Left forelimb (tissue), 1 donor: ENCODE measurements at regions not wholly inside any gene's neighbourhood (a gene's known extent, or its start where the extent isn't known, plus 50 kb on each side); places are given as distances from the start of the nearest gene placed in this dataset.

Experiments used
- DNase-seq: peaks from one replicate; pipeline ENCODE4 v3.0.0-alpha.2; 2018; ENCODE audit warnings: low spot score

DNA sequence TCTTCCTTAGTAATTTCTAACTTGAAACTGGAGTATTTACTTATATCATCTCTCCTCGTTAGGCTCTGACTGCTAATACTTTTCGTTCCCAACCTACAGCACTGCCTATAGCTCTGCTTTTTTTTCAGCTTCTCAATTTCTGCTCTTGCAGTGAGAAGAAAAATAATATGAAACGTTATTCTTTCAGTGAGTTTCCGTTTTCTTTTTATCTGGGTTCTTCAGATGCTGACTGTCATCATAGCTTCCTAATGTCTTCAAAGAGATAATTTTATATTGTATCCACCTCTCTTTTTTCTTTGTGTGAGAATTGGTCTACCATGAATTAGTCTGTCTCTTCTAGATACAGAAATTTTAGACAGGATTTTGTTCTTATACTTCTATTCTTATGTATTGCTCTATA lies 454.9 kb downstream of the LMO7 start:
- DNase-seq, result no peak

DNA sequence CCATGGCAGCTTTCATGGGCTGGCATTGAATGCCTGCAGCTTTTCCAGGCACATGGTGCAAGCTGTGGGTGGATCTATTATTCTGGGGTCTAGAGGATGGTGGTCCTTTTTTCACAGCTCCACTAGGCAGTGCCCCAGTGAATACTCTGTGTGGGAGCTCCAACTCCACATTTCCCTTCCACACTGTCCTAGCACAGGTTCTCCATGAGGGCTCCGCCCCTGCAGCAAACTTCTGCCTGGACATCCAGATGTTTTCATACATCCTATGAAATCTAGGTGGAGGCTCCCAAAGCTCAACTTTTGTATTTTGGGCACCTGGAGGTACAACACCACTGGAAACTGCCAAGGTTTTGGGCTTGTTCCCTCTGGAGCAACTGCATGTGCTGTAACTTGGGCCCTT lies 450.6 kb downstream of the LMO7 start:
- DNase-seq, result no peak

DNA sequence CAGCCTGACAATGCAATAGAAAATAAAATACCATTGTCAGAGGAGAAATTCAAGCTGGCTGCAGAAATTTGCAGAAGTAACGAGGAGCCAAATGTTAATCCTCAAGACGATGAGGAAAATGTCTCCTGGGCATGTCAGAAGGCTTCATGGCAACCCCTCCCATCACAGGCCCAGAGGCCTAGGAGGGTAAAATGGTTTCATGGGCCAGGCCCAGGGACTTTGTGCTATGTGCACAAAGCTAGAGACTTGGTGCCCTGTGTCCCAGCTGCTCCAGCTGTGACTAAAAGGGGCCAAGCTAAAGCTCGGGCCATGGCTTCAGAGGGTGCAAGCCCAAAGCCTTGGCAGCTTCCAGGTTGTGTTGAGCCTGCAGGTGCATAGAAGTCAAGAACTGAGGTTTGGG lies 431.7 kb downstream of the LMO7 start:
- no peak for DNase-seq

DNA sequence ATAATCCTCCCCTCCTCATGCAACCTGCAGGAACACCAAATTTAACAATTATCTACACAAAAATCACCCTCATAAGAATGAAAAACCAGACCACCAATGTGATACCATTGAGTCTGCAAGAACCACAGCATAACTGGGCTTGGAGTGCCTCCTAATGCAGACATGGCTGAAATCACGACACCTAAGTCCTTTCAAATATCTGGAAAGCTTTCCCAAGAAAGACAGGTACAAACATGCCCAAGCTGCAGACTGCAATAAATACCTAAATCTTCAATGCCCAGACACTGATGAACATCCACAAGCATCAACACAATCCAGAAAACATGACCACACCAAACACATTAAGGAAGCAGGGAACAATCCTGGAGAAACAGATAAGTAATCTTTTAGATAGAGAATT lies 417.1 kb downstream of the LMO7 start:
- DNase-seq, result no peak

DNA sequence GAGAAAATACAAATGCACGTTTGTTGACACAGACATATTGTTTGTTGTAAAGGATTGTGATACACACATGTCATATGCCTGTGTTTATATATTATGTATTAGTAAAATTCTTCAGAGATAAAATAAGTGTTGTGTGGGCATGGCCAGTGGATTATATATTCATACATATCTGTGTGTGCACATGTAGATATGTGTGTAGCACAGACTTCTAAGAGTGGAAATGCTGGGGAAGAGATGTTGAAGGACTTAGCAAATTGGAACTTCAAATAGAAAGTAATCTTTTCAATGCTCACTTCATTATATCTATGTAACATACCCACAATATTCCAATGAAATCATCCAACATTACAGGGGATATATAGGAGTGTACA lies 413.2 kb downstream of the LMO7 start:
- no peak for DNase-seq

DNA sequence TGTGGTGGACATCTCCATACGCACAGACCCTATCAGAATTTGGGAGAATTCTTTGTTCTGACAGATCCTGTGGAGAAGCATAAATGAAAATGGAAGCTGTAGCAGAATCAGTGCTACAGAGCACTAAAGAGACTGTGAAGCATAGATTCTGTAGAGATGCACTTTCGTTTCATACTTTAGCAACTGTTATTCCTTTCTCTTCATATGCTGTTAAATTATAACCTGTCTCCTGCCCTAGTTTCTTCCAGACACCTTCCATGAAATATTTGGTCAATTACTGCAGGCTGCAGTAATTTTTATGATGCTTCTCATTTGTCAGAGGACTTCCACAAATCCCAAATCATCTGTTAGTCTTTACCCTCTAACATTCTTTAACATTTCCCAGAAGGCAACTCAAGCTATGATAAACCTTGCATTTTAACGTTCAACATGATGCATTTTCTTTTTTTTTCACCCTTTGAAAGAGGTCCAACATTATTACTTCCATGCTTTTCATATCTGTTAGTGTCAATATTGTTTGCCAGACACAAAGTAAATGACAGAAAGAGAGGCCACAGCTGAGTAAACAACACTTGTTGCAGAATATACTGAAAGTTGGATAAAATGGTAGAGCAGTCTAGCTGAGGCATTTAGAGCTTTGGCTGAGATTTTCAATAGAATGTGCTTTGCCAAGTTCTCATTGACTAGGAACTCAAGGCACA lies 412.7 kb downstream of the LMO7 start:
- no peak for DNase-seq

- no peak for DNase-seq
These were observed 412.0 kb downstream of the LMO7 start for GRCh38 chr13:76048131-76048530.

DNA sequence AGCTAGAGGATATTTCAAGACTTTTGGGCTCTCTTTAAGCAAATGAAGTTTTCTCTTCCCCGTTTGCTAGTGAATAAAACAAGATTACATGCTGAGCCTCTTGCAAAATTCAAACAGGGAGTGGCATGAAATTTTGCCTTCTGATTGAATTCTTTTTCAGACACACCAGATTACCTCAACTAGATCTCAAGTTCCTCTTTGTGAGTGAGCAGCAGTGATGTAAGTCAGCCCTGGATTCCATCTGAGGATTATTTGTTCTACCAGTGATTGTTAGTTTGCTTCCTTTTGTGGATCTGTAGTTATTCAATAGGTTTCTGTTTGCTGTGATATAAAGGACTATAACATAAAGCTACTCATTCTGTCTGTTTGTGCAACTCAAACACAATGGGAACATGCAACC lies 407.7 kb downstream of the LMO7 start:
- no peak for DNase-seq

DNA sequence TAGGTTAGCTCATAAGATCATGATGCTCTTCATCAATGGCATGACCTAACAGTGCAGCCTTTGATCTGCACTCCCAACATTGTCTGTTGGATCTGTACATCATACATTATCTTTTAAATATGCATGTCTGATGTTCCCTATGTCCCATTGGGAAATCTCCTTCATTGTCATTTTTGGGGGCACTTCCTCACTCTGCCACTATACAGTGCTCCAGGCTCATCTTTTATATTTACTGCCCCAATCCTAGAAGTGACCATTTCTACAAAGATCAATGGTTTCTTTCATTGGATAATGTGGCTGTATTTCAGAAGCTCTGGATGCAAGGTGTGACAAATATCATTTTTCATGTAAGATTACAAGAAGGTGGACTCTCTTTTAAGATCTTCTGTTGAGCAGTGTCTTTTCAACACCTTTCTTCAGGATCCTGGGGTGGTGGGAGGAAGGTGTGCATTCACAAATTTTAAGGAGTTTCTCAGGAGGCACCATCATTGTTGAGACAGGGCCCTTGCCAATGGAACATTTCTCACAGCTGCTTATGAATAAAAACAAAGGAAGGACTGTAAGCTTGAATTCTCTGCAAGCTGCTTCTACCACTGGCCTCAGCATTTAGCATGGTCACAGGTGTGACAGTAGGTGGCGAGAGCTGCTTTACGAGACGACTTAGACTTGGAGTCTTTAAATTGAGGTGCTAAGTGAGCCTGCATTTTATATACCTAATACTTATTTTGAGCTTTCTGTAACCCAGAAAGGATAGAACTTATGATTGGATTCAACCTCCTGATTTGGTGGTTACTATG lies 403.0 kb downstream of the LMO7 start:
- no peak for DNase-seq

DNA sequence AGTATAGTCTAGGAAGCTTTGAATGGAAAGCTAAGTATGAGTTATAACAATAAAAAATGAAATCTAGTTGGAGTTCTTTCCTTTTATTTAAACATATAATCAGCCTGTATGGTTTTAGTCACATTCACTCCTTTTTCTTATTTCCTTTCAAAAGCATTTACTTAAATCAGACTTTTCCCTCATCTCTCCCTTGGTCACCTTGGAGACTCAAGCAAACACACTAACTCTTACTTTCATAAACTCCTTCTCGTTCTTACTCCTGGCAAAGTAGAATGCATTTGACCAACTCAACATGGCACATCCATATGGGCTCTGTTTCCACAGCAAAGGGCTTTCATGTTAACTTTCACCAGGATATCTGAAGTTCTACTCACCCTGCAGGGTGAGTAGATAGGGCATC lies 400.0 kb downstream of the LMO7 start:
- DNase-seq, result no peak

DNA sequence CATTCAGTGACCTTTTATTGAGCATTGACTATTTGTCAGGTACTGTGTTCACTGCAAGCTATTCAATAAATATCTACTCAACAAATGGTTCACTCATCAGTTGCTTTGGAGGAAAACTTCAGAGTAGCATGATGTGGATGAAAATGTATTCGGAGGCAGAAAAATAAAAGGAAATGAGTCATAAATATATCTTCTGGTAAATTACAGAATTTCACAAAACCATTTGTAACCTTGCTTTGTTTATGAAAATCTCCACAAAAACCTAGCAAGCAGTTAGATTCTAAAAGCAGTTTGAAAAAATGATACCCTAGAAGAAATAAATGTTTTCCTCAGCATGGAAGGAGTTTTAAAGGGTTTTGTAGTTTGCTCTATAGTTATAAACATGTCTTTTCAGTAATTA lies 399.6 kb downstream of the LMO7 start:
- DNase-seq, result no peak

DNA sequence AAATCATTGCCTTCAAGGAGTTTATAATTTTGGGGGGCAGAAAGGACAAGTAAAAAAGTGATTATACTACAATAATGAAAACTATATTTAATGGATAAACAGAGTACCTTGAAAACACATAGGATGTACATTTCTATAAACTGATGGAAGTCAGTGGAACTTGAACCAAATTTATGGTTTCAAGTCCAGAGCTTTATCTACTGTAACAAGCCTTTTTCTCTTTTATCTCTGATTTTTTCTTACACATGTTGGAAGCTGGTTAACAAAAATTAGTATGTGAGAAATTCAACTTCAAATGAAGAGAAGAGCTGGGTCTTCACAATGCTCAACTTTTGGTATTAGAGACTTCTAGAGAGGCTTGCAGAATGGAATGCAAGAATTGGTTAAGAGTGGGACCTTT lies 393.6 kb downstream of the LMO7 start:
- no peak for DNase-seq

DNA sequence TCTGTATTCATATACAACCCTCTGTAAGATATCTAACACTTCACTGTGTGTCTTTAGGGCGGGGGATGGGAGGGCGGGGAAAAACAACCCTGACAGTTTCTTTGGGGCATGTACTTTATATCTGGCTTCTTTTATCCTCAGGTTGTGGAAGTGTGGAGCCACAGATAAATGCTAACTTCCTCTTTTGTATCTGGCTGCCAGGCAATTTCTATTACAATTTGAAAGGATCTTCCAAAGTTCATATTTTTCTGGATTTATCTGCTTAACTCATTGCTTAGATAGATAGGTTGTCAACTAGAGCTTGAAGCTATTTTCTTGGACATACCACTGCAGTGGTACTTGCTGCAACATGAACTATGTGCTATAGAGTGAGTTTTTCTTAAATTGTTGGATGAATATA lies 393.0 kb downstream of the LMO7 start:
- DNase-seq, result no peak

DNA sequence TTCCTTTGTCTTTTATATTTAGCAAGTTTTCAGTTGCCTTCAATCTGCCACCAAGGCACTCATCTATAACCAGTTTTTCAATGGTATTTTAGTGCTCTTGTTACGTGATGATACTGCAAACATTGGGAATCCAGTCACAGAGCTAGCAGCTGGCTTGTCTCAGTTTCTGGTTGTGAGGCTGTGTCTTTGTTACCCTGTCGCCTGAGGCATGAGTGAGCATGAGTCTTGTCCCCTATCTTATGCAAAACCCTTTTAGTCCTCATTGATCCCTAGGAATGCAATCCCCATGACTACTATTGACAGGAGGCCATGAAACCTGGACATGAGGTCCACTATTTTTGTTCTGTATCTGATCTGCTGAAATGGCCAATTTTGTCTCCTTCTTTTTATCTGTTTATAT lies 391.0 kb downstream of the LMO7 start:
- DNase-seq, result no peak

DNA sequence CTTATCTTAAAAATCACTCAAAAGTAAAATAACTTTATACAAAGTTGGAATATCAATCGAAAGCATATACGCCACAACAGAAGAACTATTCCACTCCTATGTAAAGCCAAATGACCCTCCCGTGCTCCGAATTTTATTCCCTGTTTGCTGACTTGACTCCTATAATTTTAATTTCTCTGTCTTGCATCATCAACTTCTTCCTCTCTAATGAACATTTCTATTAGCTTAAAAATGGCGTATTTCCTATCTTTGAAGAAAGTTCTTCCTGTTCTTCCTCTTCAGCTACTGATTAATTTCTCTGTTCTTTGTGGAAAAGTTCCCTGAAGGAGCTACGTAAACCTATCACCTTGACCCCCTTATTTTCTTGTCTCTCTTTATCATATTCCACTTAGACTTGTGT lies 389.3 kb downstream of the LMO7 start:
- no peak for DNase-seq

DNA sequence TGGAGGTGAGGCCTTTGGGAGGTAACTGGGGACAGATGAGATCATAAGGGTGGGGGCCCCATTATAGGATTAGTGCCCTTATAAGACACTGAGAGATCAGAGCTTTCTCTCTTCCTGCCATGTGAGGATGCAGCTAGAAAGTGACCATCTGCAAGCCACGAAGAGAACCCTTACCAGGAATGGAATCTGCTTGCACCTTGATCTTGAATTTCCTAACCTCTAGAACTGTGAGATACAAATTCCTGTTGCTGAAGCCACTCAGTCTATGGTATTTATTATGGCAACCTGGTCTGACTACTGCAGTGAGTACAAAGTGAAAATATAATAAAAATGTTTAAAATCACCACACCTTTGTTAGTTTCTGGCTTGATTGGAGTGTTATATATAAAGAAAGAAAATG lies 388.0 kb downstream of the LMO7 start:
- DNase-seq, result no peak

- DNase-seq, result no peak
These were observed 387.5 kb downstream of the LMO7 start for GRCh38 chr13:76023652-76024051.

DNA sequence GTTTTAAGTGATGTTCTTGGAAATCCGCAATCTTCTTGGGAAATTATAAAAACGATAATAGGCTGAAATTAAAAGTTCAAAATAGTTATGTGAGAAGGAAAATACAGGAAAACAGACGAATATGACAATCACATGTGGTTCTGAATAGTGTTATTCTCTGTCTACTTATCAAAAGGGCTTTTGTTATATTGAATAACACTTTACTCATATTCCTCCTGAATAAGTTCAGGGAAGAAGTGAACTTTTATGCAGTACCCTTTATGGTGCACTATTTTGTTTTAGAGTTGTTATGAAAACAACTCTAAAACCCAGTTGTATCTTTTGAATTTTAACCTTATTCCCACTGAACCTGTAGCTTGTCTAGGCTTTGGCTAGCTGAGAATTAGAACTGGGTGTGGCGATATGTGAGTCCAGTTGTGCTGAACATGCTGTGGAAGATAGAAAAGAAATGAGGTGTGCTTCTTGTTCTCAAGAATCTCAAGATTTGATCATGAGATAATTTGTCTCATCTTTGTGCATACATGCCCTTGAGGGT lies 384.4 kb downstream of the LMO7 start:
- no peak for DNase-seq

DNA sequence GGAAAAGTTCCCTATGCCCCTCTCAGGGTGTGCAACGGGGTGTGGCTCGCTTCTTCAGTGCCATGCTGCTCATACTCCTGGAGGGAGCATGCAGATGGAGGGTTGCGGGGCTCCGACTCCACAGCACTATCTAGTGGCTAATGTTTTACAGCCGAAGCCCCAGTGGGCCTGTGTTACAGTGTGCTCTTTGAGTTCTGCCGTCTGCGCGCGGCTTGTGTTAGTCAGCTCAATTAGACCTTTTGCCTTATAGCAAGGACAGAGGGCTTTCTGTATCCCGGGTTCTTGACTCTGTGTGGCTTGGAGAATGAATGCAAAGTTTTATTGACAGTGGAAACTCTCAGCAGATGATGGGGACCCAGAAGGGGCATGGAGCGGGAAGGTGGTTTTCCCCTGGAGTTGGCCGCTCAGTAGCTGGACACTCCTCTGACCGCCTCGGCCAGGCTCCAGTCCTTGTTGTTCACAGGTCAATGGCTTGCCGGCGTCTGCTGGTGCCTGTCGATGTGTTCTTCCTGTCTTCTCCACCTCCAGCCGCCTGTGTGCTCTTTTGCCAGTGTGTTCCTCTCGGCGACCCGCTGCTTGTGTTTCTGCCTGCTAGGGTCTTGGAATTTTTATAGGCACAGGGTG lies 383.4 kb downstream of the LMO7 start:
- no peak for DNase-seq

- DNase-seq, result no peak
These were observed 381.9 kb downstream of the LMO7 start for GRCh38 chr13:76017861-76018556.

GRCh38 chr13:76016799-76017400 lies 380.8 kb downstream of the LMO7 start:
- DNase-seq, result no peak
